Glomerular visceral epithelial cell (primary cell): ENCODE measurements at regions not wholly inside any gene's neighbourhood (a gene's known extent, or its start where the extent isn't known, plus 50 kb on each side); places are given as distances from the start of the nearest gene placed in this dataset.
"Not testable (repeated sequence)": the region's sequence is repeated elsewhere in the genome, so short reads cannot be mapped to it uniquely, and the experiment has no call there.

Source experiments
- DNase-seq: peaks from one replicate; pipeline ENCODE4 v3.0.0-alpha.2; 2016; ENCODE audit errors: extremely low spot score

DNA sequence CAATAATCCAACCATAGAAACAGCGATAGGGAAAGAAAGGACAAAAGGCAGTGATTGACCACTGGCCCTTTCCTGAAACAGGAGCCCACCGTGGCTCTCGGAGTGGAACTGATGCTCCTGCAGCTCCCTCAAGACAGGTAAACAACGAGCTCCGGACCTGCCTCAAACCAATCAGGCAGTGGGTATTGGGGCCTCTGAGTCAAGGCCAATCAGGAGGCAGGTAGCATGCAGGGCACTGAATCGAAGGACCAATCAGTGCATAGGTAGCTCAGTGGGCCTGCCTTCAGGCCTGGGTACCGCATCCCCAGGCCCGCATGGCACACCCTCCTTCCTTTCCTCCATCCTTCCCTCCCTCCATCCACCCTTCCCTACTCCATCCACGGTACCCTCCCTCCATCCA is 425.1 kb upstream of the MGMT start:
- DNase-seq: no peak

DNA sequence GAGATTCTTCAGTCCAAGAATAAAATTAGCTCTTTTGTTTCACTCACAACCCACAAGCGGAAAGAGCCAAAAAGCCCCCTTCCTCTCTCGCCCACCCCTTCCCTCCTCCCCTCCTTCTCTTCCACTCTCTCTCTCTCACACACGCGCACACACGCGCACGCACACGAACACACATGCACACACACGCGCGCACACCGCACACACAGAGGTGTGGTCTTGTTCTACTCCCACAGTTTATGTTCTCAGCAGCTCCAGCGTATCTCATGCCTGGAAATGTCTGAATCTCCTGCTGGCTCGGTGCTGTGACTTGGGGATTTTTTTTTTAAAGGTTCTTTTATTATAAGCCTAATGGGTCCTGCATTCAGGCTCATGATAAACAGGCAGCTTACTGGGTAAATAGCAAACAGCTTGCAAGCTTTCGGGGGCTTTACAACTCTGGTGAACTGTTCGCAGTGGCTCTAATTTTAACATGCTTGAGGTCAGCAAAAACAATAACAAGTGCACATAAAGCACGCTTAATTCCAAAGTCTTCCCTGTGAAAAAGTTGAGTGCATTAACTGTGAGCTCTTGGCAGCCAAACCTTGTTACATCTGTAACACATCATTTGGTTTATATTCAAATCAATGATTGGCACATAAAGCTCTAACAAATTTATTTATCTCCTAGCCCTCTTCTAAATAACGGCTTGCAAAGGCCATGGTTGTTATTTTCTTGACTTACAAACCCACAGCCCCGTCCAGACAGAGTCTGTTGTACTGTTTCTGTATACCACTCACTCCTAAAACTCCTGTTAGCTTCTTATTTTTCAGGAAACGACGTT is 424.1 kb upstream of the MGMT start:
- DNase-seq: no peak

DNA sequence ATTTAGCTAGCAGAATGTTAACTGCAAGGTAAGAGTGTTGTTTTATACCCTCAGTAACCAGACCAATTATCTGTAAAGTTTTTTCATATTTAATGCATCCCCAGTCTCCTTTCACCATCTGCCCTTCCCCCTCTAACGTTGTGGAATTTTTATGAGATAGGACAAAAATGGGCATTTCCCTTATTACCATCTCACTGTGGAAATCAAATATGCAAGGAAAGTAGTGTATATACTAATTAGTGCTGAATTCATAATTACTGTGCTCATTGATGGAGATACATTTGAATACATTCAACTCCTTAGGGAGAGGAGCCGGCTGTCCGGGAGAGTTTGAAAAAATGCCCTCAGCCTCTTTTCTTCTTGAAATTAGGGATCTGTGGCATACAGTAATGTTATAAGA is 423.4 kb upstream of the MGMT start:
- DNase-seq: no peak

DNA sequence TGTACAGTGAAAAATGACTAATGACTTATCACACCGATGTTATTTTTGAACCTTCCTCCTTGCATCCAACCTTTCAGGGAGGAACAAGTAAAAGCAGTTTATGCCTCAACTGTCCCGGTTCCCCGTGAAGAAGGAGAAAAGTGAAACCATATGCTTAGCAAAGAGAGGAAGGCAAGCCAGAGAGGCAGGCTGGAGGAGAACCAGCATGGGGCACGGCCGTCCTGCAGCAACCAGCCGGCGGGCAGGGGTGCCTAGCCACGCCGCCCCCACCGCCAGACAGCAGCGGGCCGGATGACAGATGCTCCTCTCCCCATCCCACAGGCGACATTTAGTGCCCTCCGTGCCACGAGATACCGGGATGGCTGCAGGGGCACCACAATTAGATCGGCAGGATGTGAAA is 421.4 kb upstream of the MGMT start:
- DNase-seq: no peak

DNA sequence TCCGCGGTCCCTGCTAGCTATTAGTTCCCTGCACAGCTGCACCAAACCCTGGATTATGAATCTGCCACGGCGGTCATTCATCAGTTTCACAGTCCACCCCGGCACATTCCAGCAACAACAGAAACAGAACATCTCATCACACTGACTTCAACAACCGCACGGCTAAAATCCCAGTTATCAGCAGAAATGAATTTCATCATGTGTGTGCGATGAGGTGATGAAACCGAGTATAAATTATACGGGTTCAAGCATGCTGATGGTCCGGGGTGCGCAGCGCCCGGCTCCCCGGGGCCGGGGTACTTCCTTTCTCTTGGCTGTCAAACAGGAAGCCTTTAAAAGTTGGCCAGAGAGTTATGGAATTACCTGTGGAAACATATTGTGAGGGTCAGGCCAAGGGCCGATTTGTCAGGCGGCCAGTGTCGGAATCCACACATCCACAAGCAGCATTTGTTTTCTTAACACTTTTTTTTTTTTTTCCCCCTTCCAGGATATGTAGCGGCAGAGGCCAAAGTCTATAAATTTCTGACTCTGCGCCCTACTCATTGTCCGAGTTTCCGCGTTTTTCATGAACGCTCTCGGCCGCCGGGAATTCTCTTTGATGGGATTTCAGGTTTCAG is 420.9 kb upstream of the MGMT start:
- DNase-seq: no peak

DNA sequence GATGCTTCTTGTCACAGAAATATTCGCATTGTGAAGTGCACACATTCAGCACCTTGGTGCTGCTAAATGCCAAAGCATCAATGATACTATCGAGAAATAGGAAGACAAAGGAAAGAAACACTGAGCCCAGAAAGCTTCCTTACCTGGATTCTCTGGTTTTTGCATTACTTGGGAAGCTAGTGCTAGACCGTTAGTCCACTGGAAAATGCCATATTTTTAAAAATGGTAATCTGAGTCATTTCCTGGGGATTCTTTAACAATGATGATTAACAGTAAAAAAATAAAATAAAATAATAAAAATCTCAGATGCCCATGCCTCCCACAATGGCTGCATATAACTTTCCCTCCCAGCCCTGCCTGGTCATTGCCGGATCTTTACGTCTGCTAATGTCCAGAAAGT is 420.1 kb upstream of the MGMT start:
- no peak for DNase-seq

DNA sequence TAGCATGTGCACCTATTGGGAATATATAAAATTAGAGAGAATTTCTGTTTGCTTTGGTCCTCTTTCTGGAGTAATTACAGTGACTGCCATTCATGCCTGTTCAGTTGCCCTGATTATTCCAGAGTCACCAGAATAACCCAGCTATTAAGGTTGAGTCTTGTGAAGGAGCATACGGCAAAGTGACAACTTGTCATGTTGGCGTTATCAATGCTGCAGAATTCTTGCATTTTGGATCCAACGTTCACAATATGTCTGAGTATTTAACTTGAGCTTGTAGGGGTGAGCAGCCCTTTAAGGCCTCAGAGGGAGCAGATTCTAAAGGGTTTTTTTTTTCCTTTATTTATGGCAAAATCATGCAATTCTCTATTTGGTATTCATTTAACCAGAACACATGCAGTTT is 419.4 kb upstream of the MGMT start:
- DNase-seq: no peak

DNA sequence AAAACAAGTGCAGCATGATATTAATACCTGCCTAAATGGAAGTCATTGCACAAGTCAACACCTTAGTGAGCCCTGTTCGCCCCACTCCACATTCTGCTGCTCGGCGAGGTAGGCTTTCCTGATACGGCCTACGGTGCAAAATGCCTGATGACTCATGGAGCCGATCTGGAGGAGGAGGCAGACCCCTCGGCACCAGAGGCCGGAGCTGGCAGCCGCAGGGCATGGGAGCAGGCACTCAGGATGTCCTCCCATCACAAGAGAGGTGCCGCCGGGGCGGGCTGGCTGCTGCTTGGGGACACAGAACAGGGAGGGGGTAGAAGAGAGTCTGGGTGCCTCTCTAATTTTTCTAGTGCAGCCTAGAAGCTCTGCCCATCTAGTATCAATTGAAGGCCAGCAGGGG is 418.5 kb upstream of the MGMT start:
- no peak for DNase-seq

DNA sequence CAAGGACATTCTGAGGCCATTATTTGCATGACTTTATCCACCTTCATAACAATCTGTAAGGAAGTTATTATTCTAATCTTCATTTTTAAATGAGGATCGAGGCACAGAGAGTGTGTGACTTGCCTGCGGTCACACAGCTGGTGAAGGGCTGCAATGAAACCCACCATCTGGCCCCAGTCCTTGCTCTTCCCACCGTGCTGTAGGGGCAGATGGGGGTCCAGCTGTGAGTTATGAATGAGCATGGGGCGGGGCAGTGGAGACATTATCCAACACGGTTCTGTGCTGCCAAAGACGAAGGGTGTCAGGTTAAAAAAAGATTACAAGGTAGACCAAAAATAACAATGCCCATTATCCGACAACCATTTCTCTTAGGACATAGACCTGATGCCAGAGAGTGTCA is 417.5 kb upstream of the MGMT start:
- DNase-seq: no peak

DNA sequence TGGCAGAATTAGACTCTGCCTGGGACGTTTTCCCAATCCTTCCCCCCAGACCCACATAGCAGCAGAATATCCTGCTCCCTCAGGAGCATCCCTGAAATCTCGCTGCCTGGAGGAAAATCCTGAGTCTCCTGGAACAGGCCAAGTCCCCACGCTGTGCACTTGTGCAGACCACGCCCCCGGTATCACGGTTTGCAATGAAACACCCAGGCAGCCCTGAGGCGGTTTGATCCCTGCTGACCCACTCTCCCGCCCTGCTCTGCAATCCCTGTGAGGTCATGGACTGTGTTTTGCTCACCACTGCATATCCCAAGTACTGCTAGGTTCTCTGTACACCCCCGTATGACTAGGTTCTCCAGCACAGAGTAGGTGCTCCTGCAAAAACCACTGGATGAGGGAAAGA is 411.8 kb upstream of the MGMT start:
- DNase-seq: no peak

DNA sequence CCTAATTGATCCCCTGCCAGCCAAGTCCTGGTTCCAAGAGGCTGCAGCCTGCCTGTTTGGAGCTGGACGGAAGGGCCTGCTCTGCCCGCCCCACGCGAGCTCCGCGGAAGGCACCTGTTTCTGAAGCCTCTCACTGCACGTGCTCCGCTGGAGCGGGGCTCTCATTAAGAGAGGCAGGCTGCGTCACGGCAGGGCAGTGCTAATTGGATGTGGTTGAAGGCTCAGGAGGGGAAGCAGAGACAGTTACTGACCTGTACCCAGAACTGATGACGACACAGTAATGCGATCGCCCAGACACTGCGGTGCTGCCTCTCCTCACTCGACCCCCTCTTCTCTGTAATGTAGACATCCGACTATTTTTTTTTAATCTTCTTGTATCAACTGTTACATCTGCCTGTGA is 411.1 kb upstream of the MGMT start:
- no peak for DNase-seq

DNA sequence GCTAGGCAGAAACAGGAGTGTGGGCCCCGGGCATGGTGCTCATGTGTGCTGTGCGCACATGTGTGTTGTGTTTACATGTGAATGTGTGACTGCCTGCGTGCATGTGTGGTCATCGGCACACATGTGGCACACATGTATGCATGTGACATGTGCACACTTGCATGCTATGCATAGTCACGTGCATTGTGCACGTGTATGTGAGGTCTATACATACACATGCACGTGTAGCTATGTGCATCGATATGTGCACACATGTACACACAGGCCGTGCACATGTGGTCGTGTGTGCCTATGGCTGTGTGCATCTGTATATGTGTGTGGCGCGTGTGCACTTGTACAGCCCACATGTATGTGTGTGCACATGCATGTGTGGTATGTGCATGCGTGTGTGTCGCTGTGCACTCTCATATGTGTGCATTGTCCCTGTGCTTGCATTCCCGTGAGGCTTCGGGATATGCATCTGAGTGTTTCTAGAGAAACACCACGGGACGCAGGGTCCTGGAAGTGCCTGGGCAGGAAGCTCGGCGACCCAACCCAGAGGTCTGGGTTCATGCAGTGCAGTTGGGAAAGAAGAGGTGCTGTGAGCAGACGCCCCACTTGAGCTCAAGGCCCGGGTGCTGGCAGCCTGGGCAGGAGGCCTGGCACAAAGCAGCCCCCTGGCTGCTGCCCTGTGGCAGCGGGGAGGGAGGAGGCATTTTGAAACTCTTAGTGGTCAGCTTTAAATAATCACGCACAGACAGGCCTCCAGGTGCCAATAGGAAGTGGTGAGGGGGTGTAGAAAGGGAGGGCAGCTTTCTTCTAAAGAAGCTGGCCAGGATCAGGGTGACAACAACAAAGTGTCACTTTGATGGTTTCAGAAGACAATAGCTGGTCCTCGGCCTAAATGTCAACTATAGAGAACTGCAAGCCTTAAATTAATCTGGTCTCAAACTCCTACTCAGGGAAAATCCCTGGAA is 410.0 kb upstream of the MGMT start:
- DNase-seq: no peak

DNA sequence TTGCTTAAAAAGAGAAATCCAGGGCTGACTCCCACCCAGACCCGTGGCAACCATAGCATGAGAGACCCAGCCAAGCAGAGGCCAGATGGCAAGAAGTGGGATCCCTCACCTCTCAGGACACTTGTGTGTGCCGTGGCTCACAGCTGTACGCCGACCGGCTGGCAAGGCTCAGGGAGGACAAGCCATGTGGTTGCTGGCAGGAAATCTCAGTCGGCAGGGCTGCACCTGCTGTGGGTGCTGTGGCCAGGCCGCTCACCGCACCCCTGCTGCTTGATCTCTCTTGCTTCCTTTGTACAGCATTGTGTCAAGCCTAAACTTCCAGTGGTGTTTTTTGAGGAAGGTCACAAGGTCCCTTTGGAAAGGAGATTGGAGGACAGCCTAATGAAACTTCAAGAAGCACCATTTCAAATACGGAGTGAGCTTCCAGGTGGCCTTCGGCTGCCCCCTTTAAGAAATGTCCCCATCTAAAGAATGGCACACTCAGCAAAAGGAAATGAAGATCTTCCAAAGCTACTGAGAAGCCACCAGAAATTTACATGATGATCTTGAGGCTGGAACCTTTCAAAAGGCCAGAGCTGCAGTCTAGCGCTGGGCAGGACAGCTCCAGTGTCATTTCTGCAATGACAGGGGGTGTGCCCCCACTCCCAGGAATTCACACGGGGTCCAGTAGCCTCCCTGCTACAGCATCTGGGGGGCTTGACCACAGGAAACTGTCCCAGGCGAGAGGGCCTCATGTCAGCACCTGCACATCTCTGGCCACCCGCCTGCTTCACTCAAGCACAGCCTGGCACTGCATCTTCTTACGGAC is 409.0 kb upstream of the MGMT start:
- no peak for DNase-seq

DNA sequence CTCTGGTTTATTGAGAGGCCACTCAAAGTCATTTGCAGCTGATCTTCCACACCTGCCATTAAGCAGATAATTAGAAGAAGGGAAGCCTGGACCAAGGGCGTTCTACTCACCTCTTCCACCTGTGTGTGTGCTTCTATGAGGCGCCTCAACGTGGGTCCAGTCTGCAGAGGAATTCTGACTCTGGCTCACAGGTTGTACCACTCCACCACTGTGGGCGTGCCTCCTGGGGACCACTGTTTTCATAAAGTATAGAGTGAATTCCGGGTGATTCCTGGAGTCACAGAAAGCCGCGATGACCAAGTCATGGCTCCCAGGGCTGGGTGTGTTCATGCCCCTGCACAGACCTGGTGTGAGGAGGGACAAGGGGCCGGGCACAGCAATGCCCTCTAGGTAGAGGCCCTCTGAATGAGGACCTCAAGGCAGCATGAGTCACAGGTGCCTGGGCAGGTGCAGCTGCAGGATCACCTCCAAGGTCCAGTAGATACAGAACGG is 408.3 kb upstream of the MGMT start:
- no peak for DNase-seq

DNA sequence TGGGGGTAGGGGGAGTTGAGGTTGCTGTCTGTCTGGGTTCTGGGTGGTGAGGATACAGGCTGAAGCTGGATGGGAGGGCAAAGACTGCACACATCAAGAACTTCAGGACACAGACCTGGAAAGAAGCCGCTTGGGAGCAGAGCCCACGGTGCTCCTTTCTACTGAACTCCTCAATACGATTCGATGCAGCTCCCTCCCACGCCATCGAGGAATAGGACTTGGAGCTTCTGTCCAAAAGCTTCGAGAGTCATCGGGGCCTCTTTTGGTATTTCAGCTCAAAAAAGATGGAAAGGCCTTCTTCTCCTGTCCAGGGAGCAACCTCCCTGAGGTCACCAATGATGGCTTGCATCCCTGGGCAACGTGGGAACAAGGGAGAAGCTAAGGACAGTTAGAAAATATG is 407.1 kb upstream of the MGMT start:
- no peak for DNase-seq

DNA sequence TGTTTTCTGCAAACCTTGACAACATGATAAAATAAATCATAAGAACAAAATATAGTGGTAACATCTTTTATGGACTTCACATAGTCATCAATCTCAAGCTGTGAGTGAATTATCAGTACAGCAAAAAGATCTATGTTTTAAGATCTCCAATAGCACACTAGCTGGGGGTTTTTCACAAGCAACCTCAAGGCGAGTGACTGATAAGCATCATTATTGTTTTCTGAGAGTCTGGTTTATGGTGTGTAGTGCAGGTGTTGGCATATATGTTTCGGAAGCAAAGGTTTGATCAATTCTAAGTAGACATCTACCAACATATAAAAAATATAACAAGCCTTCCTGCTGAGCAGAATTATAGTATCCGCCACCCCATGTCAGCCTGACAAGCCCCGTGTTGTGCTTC is 403.8 kb upstream of the MGMT start:
- DNase-seq: no peak

DNA sequence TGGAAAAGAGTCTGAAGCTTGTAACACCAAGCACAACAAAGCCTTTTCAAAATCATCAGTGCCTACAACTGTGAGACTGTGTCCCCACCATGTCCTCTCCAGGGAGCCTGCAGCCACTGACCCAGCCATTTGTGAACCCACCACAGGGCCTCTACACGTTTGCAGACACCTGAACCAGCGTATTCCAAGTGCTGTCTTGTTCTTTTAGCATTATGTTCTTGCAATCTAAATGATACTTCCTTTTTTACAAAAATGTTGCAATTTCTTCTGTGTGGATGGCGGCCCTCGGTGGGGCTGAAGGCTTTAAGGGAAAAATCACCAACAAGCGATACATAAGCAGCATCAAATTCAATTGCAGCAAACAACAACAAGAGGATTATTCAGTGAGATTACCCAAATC is 403.2 kb upstream of the MGMT start:
- DNase-seq: no peak

DNA sequence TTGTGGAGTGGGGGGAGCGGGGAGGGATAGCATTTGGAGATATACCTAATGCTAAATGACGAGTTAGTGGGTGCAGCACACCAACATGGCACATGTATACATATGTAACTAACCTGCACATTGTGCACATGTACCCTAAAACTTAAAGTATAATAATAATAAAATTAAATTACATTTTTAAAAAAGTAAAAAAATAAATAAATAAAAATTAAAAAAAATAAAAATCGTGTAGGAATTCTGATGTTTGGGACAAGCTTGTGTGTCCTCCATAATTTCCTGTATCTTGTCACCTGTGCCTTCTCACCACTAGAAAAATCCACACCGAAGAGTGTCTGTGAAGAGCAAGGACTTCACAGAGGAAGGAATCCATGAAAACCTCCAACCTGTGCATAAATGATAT is 400.5 kb upstream of the MGMT start:
- DNase-seq: not testable (repeated sequence)

DNA sequence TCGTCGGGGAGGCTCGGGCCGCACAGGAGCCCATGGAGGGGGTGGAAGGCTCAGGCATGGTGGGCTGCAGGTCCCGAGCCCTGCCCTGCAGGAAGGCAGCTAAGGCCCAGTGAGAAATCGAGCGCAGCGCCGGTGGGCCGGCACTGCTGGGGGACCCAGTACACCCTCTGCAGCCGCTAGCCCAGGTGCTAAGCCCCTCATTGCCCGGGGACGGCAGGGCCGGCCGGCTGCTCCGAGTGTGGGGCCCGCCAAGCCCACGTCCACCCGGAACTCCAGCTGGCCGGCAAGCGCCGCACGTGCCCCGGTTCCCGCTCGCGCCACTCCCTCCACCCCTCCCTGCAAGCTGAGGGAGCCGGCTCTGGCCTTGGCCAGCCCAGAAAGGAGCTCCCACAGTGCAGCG is 395.6 kb upstream of the MGMT start:
- DNase-seq: not testable (repeated sequence)

DNA sequence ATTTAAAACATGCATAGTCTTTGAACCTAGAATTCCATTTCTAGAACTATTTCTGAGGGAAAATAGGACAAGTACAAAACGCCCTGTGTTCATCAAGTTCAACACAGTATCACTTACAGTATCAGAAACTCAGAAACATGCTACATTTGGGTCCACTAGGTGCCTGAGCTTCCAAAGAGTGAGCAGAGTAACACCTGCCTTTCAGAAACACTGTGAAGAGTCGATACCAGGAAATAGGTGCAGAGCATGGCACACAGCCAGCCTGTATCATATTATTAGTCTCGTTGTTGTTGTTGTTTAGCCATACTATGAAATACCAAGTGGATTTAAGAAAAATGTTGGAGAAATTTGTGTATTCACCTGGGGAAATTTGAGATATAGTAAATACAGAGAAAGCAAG is 392.1 kb upstream of the MGMT start:
- DNase-seq: no peak

DNA sequence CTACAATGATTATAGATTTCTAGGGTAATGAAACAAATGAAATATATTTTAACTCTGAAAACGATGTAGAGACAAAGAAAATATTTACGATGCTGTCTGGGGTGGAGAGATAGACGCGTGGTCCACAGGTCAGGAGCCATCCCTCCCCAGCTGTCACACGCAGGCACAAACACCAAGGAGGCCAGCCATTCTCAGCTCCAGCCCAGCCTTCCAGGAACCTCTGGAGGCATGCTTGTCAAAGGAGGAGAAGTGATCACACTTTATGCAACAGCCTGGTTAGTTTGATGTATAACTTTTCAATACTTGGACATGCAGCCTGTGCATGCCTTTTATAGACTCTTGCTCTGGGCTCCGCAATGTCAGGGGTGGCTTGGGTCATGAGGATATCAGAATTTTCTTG is 391.5 kb upstream of the MGMT start:
- no peak for DNase-seq

DNA sequence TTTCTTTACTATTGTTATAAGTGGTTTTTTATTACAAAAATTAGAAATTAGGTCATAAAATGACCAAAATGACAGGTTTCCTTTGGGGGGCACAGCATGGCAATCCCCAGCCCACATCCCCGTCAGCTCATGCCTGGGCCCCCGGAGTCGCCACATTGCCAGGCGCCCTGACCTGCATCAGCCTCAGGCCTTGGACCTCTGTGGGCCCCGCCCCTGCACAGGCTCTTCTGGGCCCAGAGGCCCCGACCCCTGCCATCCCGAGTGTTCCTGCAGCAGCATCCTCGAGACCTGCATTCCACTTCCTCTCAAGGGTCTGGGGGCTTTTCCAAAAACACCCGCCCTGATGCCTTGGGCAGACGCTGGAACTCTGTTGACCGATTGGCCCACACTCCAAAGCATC is 391.1 kb upstream of the MGMT start:
- DNase-seq: no peak
